DOHH2 (cell line): ENCODE measurements at regions not wholly inside any gene's neighbourhood (a gene's known extent, or its start where the extent isn't known, plus 50 kb on each side); places are given as distances from the start of the nearest gene placed in this dataset.

Experiments used
- EZH2phosphoT487 ChIP-seq: fragments of 200-600 bp; sonication (generic); IDR thresholded peaks from 2 replicates; pipeline ENCODE4 v1.6.1; 2017; ENCODE audit warnings: borderline replicate concordance, mild to moderate bottlenecking, antibody characterized with exemption, low read length, moderate library complexity, mixed read lengths
- TF ChIP-seq, protein P1 (sequence below): fragments of 200-600 bp; sonication (generic); IDR thresholded peaks from one replicate; pipeline ENCODE4 v1.5.1; 2014; ENCODE audit warnings: antibody characterized with exemption, mild to moderate bottlenecking, low read depth, low read length; ENCODE audit not compliant: poor library complexity, severe bottlenecking

DNA sequence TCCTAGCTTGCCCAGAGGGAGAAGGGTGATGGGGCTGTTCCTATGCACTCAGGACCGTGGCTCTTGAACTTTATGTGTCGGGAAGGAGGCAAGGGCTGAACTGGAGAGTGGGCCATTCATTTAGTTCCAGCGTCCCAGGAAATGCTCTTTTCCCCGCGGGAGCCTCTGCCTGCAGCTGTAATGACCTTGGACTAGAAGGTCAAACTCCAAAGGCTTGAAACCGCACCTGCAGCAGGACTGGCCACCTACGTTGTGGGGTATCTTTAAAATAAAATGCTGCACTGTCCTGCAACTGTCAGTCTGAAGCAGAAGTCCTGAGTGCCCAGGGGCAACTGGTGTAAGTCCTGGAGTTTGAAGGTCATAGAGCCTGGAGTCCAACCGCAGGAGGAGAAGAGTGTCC, 61.5 kb upstream of the LSM6 start:
- TF ChIP-seq, protein P1, sequence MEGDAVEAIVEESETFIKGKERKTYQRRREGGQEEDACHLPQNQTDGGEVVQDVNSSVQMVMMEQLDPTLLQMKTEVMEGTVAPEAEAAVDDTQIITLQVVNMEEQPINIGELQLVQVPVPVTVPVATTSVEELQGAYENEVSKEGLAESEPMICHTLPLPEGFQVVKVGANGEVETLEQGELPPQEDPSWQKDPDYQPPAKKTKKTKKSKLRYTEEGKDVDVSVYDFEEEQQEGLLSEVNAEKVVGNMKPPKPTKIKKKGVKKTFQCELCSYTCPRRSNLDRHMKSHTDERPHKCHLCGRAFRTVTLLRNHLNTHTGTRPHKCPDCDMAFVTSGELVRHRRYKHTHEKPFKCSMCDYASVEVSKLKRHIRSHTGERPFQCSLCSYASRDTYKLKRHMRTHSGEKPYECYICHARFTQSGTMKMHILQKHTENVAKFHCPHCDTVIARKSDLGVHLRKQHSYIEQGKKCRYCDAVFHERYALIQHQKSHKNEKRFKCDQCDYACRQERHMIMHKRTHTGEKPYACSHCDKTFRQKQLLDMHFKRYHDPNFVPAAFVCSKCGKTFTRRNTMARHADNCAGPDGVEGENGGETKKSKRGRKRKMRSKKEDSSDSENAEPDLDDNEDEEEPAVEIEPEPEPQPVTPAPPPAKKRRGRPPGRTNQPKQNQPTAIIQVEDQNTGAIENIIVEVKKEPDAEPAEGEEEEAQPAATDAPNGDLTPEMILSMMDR: no peak
- no peak for TF ChIP-seq EZH2phosphoT487
